ENCODE measurements at regions not wholly inside any gene's neighbourhood (a gene's known extent, or its start where the extent isn't known, plus 50 kb on each side); places are given as distances from the start of the nearest gene placed in this dataset.

- TF ChIP-seq MIXL1 (CRISPR knock-in tag; IDR thresholded peaks at IDR 0.05) (no peak), ZBTB42 (CRISPR knock-in tag; IDR thresholded peaks at IDR 0.05) (no peak), ELF3 (CRISPR knock-in tag; IDR thresholded peaks at IDR 0.05) (no peak)
Observed at GRCh38 chr9:80811003-80811402, 878.3 kb downstream of the TLE1 start (continued).

- no peaks in the 10 kb centered on the region for H3K4me1 ChIP-seq (ENCODE audit: insufficient read depth, low read length)
- FAIRE-seq (no peak), DNase-seq (ENCODE audit: low spot score) (no peak), ATAC-seq (no peak)
- H3K79me2 ChIP-seq (ENCODE audit: insufficient read depth, low read length), result no peaks in the 10 kb centered on the region
- H3K36me3 ChIP-seq (replicated peaks in 1 of 2; ENCODE audit: control insufficient read depth in 1 of 2, insufficient read depth in 2 of 2, low read length in 2 of 2), result no peaks in the 10 kb centered on the region
- H3K9me3 ChIP-seq (ENCODE audit: low read length), result no peaks in the 10 kb centered on the region
- H3K27ac ChIP-seq (ENCODE audit: extremely low read length, insufficient read depth, low read length), result no peak overlapping the region
- TF ChIP-seq HNRNPLL (IDR thresholded peaks at IDR 0.05; ENCODE audit: low read depth, low read length, poor library complexity, severe bottlenecking), result no peak
- TF ChIP-seq HNRNPK (IDR thresholded peaks at IDR 0.05; ENCODE audit: low read depth, low read length, poor library complexity, severe bottlenecking), result no peak
- no peak for TF ChIP-seq NFAT5 (CRISPR knock-in tag; IDR thresholded peaks at IDR 0.05)
- TF ChIP-seq BORCS8-MEF2B (CRISPR knock-in tag; IDR thresholded peaks at IDR 0.05), result no peak
- TF ChIP-seq MAFK (conservative IDR thresholded peaks at IDR 0.05 in 1 of 2, IDR thresholded peaks at IDR 0.05 in 1 of 2; ENCODE audit: low read length in 2 of 2), result no peak
- no peak for TF ChIP-seq ZNF672 (CRISPR knock-in tag; IDR thresholded peaks at IDR 0.05)
- TF ChIP-seq ZKSCAN1 (IDR thresholded peaks at IDR 0.05; ENCODE audit: low read length), result no peak
- no peak for TF ChIP-seq ZNF484 (CRISPR knock-in tag; IDR thresholded peaks at IDR 0.05; ENCODE audit: borderline replicate concordance, low read depth)
- no peak for TF ChIP-seq PLRG1 (conservative IDR thresholded peaks at IDR 0.05)
- no peak for TF ChIP-seq ZBTB34 (CRISPR knock-in tag; IDR thresholded peaks at IDR 0.05)
- TF ChIP-seq SAFB2 (CRISPR knock-in tag; IDR thresholded peaks at IDR 0.05; ENCODE audit: borderline replicate concordance, low read depth), result no peak
- no peak for TF ChIP-seq YEATS4 (CRISPR knock-in tag; IDR thresholded peaks at IDR 0.05; ENCODE audit: borderline replicate concordance)
- no peak for TF ChIP-seq FIP1L1 (IDR thresholded peaks at IDR 0.05; ENCODE audit: borderline replicate concordance, insufficient read depth, low read depth, low read length)
- no peak for TF ChIP-seq MAZ (IDR thresholded peaks at IDR 0.05; ENCODE audit: borderline replicate concordance, low read depth, low read length)
- TF ChIP-seq MAZ (CRISPR knock-in tag; IDR thresholded peaks at IDR 0.05; ENCODE audit: low read depth), result no peak
- TF ChIP-seq ZSCAN20 (CRISPR knock-in tag; IDR thresholded peaks at IDR 0.05; ENCODE audit: borderline replicate concordance), result no peak
- intact Hi-C loops (cut with micrococcal nuclease; ENCODE audit: unreplicated experiment), result no loop called here
- in situ Hi-C loops (cut with HindIII; ENCODE audit: extremely low pct_ligation_motif_present, low pct_unique_long_range_greater_than_20kb), result no loop called here
- no peak overlapping the region for H2AFZ ChIP-seq (ENCODE audit: low read length)
- no peak overlapping the region for H3K9ac ChIP-seq (ENCODE audit: insufficient read depth, low read depth, low read length)
- no peak overlapping the region for H3K4me3 ChIP-seq (replicated peaks in 1 of 3; ENCODE audit: insufficient read depth in 1 of 3, low read depth in 2 of 3, low read length in 3 of 3)
- H4K20me1 ChIP-seq (ENCODE audit: insufficient read depth, low read length), result no peaks in the 10 kb centered on the region
- no peak overlapping the region for H3K4me2 ChIP-seq (ENCODE audit: low read depth, low read length)
- no TSS peak for BruUV-seq (replicated peaks)
- H3K27me3 ChIP-seq (ENCODE audit: control insufficient read depth in 1 of 2, insufficient read depth in 2 of 2, low read length in 2 of 2), result no peaks in the 10 kb centered on the region
- ChIA-PET CTCF (ENCODE audit: low intra/inter-chr PET ratio, low total read pairs) (no interaction called here), POLR2A (no interaction called here)
Observed at GRCh38 chr9:80806671-80807070, 882.7 kb downstream of the TLE1 start.
